ENCODE measurements at regions not wholly inside any gene's neighbourhood (a gene's known extent, or its start where the extent isn't known, plus 50 kb on each side); places are given as distances from the start of the nearest gene placed in this dataset.

- Histone ChIP-seq H4K5ac (ENCODE audit: insufficient read length, low read depth, low read length) (no peak overlapping the region), H2AK5ac (ENCODE audit: insufficient read length, low read length) (no peak overlapping the region), H2BK15ac (ENCODE audit: low read depth, low read length) (no peak overlapping the region), H2BK120ac (ENCODE audit: low read depth, low read length, poor library complexity, severe bottlenecking) (no peak overlapping the region), H4K8ac (replicated peaks; ENCODE audit: insufficient read length, low read depth, low read length) (no peak overlapping the region), H3K9me3 (ENCODE audit: control insufficient read depth, low read depth, low read length) (no peaks in the 10 kb centered on the region), H3K9ac (ENCODE audit: extremely low read depth, insufficient read length, low read length) (no peak overlapping the region), H3K79me2 (ENCODE audit: insufficient read depth, low read length) (no peaks in the 10 kb centered on the region), H2AFZ (ENCODE audit: low read length) (no peak overlapping the region), H3K23me2 (ENCODE audit: insufficient read length, low read depth, low read length, poor library complexity, severe bottlenecking) (no peaks in the 10 kb centered on the region), H3K23ac (ENCODE audit: insufficient read length, low read depth, low read length) (no peak overlapping the region), H3K18ac (ENCODE audit: insufficient read length, low read depth, low read length) (no peak overlapping the region), H2BK20ac (ENCODE audit: low read depth, low read length, poor library complexity, severe bottlenecking) (no peak overlapping the region), H3K4ac (ENCODE audit: low read depth, low read length) (no peak overlapping the region), H2BK5ac (ENCODE audit: insufficient read length, low read length) (no peak overlapping the region), H3T11ph (ENCODE audit: low read length) (no peak overlapping the region), H3K27ac (ENCODE audit: insufficient read length, low read depth, low read length) (no peak overlapping the region), H3K14ac (ENCODE audit: insufficient read depth, low read length) (no peak overlapping the region; the same call in 1 of the 2 replicates), H4K91ac (ENCODE audit: insufficient read length, low read depth, low read length) (no peak overlapping the region), H3K4me1 (ENCODE audit: insufficient read depth, low read length) (no peaks in the 10 kb centered on the region), H3K27me3 (ENCODE audit: insufficient read depth, low read length) (no peaks in the 10 kb centered on the region; the same call in 1 of the 2 replicates), H3K79me1 (ENCODE audit: insufficient read depth, low read depth, low read length, poor library complexity, severe bottlenecking) (no peaks in the 10 kb centered on the region), H3K56ac (ENCODE audit: insufficient read length, low read depth, low read length) (no peak overlapping the region), H3K4me2 (ENCODE audit: insufficient read depth, insufficient read length, low read length) (no peak overlapping the region), H2BK12ac (ENCODE audit: insufficient read length, low read depth, low read length) (no peak overlapping the region), H4K20me1 (ENCODE audit: control insufficient read depth, insufficient read depth, insufficient read length) (no peaks in the 10 kb centered on the region)
- H3K9me3 Mint-ChIP-seq, result no peaks in the 10 kb centered on the region; a peak in 2 of 5 replicates
- H3K36me3 Mint-ChIP-seq (ENCODE audit: insufficient read depth in 1 of 3, low read depth in 3 of 3), result no peaks in the 10 kb centered on the region
- WGBS (ENCODE audit: extremely low coverage, insufficient read length, low lambda C conversion rate), result no CpG with 5 or more reads among the region's 17 CpGs
- no peak overlapping the region; a peak in 1 of 7 replicates for H3K27ac Mint-ChIP-seq
- no peak for TF ChIP-seq CTCF (conservative IDR thresholded peaks at IDR 0.05)
- no peak overlapping the region for H3K4me3 Mint-ChIP-seq
- DNase-seq, result no peak
- H3K27me3 Mint-ChIP-seq (ENCODE audit: low read depth), result peaks cover 100% of the 10 kb centered on the region
- H3K4me1 Mint-ChIP-seq, result no peaks in the 10 kb centered on the region
Observed at GRCh38 chr2:120481446-120482194, 135.7 kb downstream of the INHBB start.

All from H9 (cell line).